Peyer's patch (tissue), 4 donors: ENCODE measurements at regions not wholly inside any gene's neighbourhood (a gene's known extent, or its start where the extent isn't known, plus 50 kb on each side); places are given as distances from the start of the nearest gene placed in this dataset.

ENCODE experiments used
- DNase-seq, 3 donors: peaks; one replicate each; pipeline ENCODE4 v3.0.0-alpha.2; 2017 to 2019
- H3K27ac ChIP-seq, 4 donors: fragments of 200-600 bp; sonication (generic); one replicate each; pipeline ENCODE4 v1.5.1; 2016 to 2019
- H3K27me3 ChIP-seq, 2 donors: fragments of 200-600 bp; sonication (generic); one replicate each; pipeline ENCODE4 v1.5.1; 2019
- H3K36me3 ChIP-seq, 3 donors: fragments of 200-600 bp; sonication (generic); one replicate each; pipeline ENCODE4 v1.5.1; 2016 to 2019
- H3K4me1 ChIP-seq, 4 donors: fragments of 200-600 bp; sonication (generic); one replicate each; pipeline ENCODE4 v1.5.1; 2016 to 2019
- H3K4me3 ChIP-seq, 4 donors: fragments of 200-600 bp; sonication (generic); 1 replicate in 3 of 4; 2 replicates in 1 of 4; pipeline ENCODE4 v1.5.1; 2016 to 2019; ENCODE audit warnings: mild to moderate bottlenecking in 1 of 4
- H3K9me3 ChIP-seq, 4 donors: fragments of 200-600 bp; sonication (generic); one replicate each; pipeline ENCODE4 v1.5.1; 2016 to 2019; ENCODE audit warnings: mild to moderate bottlenecking in 1 of 4
- CTCF ChIP-seq, 6 experiments: fragments of 450-650 bp in 4 of 6; fragments of 200-600 bp in 2 of 6; sonication (generic) in 1 of 6; IDR thresholded peaks; one replicate each; pipeline ENCODE4 v1.5.1; 2017 to 2019; ENCODE audit warnings: antibody characterized with exemption in 6 of 6, mild to moderate bottlenecking in 3 of 6, moderate library complexity in 1 of 6
- POLR2A ChIP-seq, 2 donors: fragments of 450-650 bp; IDR thresholded peaks; one replicate each; pipeline ENCODE4 v1.5.1; 2017; ENCODE audit warnings: antibody characterized with exemption in 2 of 2, mild to moderate bottlenecking in 2 of 2, moderate library complexity in 2 of 2

GRCh38 chr3:1532935-1533606 is 440.2 kb downstream of the CNTN6 start:
- Histone ChIP-seq H3K4me3 (no peak overlapping the region), H3K36me3 (no peaks in the 10 kb centered on the region), H3K27me3 (no peaks in the 10 kb centered on the region), H3K9me3 (no peaks in the 10 kb centered on the region), H3K4me1 (no peaks in the 10 kb centered on the region), H3K27ac (no peak overlapping the region)
- TF ChIP-seq POLR2A (IDR thresholded peaks at IDR 0.05) = no peak
- TF ChIP-seq CTCF (IDR thresholded peaks at IDR 0.05) = no peak
- no peak for DNase-seq

- DNase-seq = no peak
- TF ChIP-seq POLR2A (IDR thresholded peaks at IDR 0.05) (no peak), CTCF (IDR thresholded peaks at IDR 0.05) (no peak)
- Histone ChIP-seq H3K9me3 (no peaks in the 10 kb centered on the region), H3K27me3 (no peaks in the 10 kb centered on the region), H3K36me3 (no peaks in the 10 kb centered on the region), H3K27ac (no peak overlapping the region), H3K4me1 (no peaks in the 10 kb centered on the region), H3K4me3 (no peak overlapping the region)
Observed at GRCh38 chr3:1533763-1534162, 440.9 kb downstream of the CNTN6 start.

DNA sequence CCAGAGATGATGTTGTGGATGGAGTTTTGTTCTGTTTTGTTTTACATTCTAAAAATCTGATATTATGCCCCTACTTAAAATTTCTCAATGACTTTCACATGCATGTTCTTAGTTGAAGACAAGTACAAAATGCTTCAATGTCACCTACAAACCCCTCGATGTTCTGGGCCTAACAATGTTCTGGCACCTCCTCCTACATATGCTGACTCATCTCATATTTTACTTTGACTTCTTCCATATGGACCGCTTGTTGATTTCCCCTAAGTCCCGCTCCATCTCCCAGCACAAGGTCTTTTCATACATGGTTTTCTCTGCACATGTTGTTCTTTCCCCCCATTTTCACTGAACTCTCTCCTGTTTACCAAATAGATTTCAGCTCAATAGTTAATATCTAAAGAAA is 441.4 kb downstream of the CNTN6 start:
- Histone ChIP-seq H3K27ac (no peak overlapping the region), H3K4me1 (no peaks in the 10 kb centered on the region), H3K9me3 (no peaks in the 10 kb centered on the region), H3K27me3 (no peaks in the 10 kb centered on the region), H3K36me3 (no peaks in the 10 kb centered on the region), H3K4me3 (no peak overlapping the region)
- TF ChIP-seq POLR2A (IDR thresholded peaks at IDR 0.05) (no peak), CTCF (IDR thresholded peaks at IDR 0.05) (no peak)
- DNase-seq = no peak

DNA sequence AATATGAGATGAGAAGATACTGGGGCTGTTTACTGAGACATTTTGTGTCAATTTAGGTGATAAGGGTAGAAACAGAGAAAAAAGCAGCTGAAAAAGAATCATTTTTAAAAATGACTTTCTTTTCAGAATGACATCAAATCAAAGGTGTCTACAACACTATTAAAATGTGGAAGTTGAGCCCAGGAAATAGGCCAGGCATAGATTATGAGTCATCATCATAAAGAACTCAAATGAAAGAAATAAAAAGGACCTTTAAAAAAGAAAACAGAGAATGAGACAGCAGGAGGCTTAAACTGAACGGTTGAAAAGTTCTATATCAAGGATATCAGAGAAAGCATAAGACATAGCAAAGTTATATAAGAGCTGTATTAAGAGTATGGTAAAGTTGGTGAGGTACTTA is 442.5 kb downstream of the CNTN6 start:
- H3K36me3 ChIP-seq = no peaks in the 10 kb centered on the region
- no peaks in the 10 kb centered on the region for H3K4me1 ChIP-seq
- no peak overlapping the region for H3K4me3 ChIP-seq
- no peaks in the 10 kb centered on the region for H3K27me3 ChIP-seq
- no peaks in the 10 kb centered on the region for H3K9me3 ChIP-seq
- TF ChIP-seq CTCF (IDR thresholded peaks at IDR 0.05) (no peak), POLR2A (IDR thresholded peaks at IDR 0.05) (no peak)
- no peak overlapping the region for H3K27ac ChIP-seq
- DNase-seq = no peak

GRCh38 chr3:1540686-1541085 is 447.9 kb downstream of the CNTN6 start:
- Histone ChIP-seq H3K36me3 (no peaks in the 10 kb centered on the region), H3K4me3 (no peak overlapping the region), H3K4me1 (no peaks in the 10 kb centered on the region), H3K27ac (no peak overlapping the region), H3K9me3 (no peaks in the 10 kb centered on the region), H3K27me3 (no peaks in the 10 kb centered on the region)
- TF ChIP-seq POLR2A (IDR thresholded peaks at IDR 0.05) (no peak), CTCF (IDR thresholded peaks at IDR 0.05) (no peak)
- DNase-seq = no peak

GRCh38 chr3:1551741-1552140 is 458.9 kb downstream of the CNTN6 start:
- Histone ChIP-seq H3K4me3 (no peak overlapping the region), H3K36me3 (no peaks in the 10 kb centered on the region), H3K9me3 (no peaks in the 10 kb centered on the region), H3K27ac (no peak overlapping the region), H3K27me3 (no peaks in the 10 kb centered on the region), H3K4me1 (no peaks in the 10 kb centered on the region)
- no peak for DNase-seq
- TF ChIP-seq CTCF (IDR thresholded peaks at IDR 0.05) = no peak
